ENCODE measurements at regions not wholly inside any gene's neighbourhood (a gene's known extent, or its start where the extent isn't known, plus 50 kb on each side); places are given as distances from the start of the nearest gene placed in this dataset.

DNA sequence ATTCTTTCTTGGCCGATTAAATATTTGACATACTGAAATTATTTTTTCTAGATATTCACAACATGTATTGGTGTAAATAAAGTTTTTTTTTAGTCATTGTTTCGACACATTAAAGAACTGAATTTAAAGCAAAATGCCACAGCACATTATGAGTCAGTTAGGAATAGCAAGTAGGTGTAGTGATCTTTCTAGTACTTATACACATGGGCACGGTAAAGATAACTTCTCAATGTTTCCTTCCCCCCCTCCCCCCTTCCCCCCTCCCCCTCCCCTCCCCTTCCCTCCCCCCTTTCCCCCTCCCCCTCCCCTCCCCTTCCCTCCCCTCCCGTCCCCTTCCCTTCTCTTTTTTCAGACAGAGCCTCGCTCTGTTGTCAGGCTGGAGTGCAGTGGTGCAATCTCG is 1269.9 kb downstream of the ADGRL3 start:
- TF ChIP-seq POLR2A (IDR thresholded peaks at IDR 0.05): no peak
- TF ChIP-seq, protein P1, sequence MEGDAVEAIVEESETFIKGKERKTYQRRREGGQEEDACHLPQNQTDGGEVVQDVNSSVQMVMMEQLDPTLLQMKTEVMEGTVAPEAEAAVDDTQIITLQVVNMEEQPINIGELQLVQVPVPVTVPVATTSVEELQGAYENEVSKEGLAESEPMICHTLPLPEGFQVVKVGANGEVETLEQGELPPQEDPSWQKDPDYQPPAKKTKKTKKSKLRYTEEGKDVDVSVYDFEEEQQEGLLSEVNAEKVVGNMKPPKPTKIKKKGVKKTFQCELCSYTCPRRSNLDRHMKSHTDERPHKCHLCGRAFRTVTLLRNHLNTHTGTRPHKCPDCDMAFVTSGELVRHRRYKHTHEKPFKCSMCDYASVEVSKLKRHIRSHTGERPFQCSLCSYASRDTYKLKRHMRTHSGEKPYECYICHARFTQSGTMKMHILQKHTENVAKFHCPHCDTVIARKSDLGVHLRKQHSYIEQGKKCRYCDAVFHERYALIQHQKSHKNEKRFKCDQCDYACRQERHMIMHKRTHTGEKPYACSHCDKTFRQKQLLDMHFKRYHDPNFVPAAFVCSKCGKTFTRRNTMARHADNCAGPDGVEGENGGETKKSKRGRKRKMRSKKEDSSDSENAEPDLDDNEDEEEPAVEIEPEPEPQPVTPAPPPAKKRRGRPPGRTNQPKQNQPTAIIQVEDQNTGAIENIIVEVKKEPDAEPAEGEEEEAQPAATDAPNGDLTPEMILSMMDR (IDR thresholded peaks at IDR 0.05): no peak
